HCT116 (cell line): ENCODE measurements at regions not wholly inside any gene's neighbourhood (a gene's known extent, or its start where the extent isn't known, plus 50 kb on each side); places are given as distances from the start of the nearest gene placed in this dataset.

ENCODE experiments used
- ATAC-seq: fragments of 200-7000 bp; cut with Tn5 transposase; 2 replicates; pipeline ENCODE4 v1.9.1; 2020; ENCODE audit warnings: mild to moderate bottlenecking, moderate library complexity
- BruUV-seq: library from RNA; stranded (reverse); fragments of 400-500 nt; replicated peaks from 2 replicates; lab custom pipeline; 2021; lab: Mats Ljungman, UMichigan
- CTCF ChIA-PET: fragments of 300-600 bp; sonication (Branson Sonifier 250); formaldehyde crosslinking; loops from one replicate; lab custom pipeline; 2021; ENCODE audit warnings: antibody characterized with exemption; lab: Charles Lee
- POLR2A ChIA-PET: fragments of 300-600, 350-600 bp; sonication (Branson Sonifier 250); formaldehyde crosslinking; loops from one replicate; lab custom pipeline; 2021; ENCODE audit warnings: antibody characterized with exemption; lab: Charles Lee
- RAD21 ChIA-PET, 2 experiments: fragments of 300-600 bp; sonication (Branson Sonifier 250); formaldehyde crosslinking; loops; one replicate each; lab custom pipeline; 2023; ENCODE audit warnings: low total read pairs in 2 of 2; ENCODE audit not compliant: uncharacterized antibody in 2 of 2, unreplicated experiment in 2 of 2, low non-redundant PET in 1 of 2; lab: Charles Lee
- DNase-seq: peaks from one replicate; pipeline ENCODE4 v3.0.0-alpha.2; 2010; ENCODE audit warnings: low read depth, low spot score
- H2AFZ ChIP-seq: fragments of 200-600 bp; shearing (Covaris generic), sonication (generic); 2 replicates; pipeline ENCODE4 v1.6.1; 2017; ENCODE audit warnings: low read depth, mixed run types, mixed read lengths, antibody characterized with exemption, low read length; ENCODE audit not compliant: poor library complexity, severe bottlenecking
- H3K27ac ChIP-seq: 2 replicates; pipeline ENCODE4 v1.5.1; 2012; ENCODE audit warnings: low read depth, low read length
- H3K27me3 ChIP-seq: fragments of 200-600 bp; sonication (generic); 2 replicates; pipeline ENCODE4 v1.6.1; 2016; ENCODE audit warnings: mixed run types, low read length, mixed read lengths; ENCODE audit not compliant: insufficient read depth
- H3K36me3 ChIP-seq, 2 experiments: fragments of 200-500 bp in 1 of 2; fragments of 200-600 bp in 1 of 2; sonication (Bioruptor generic) in 1 of 2; sonication (generic) in 1 of 2; 2 replicates each; pipeline versions ENCODE4 v1.5.1 to v1.6.1; 2014 to 2016; ENCODE audit warnings: low read length in 2 of 2, inconsistent platforms in 1 of 2, mixed read lengths in 1 of 2, mixed run types in 1 of 2; ENCODE audit not compliant: insufficient read depth in 2 of 2, control insufficient read depth in 1 of 2
- H3K4me1 ChIP-seq, 2 experiments: fragments of 200-600 bp in 1 of 2; sonication (generic) in 1 of 2; 2 replicates each; pipeline versions ENCODE4 v1.5.1 to v1.6.1; 2012 to 2017; ENCODE audit warnings: low read length in 2 of 2, inconsistent platforms in 1 of 2, mild to moderate bottlenecking in 1 of 2, mixed read lengths in 1 of 2, mixed run types in 1 of 2, moderate library complexity in 1 of 2; ENCODE audit not compliant: insufficient read depth in 2 of 2, control insufficient read depth in 1 of 2
- H3K4me2 ChIP-seq: fragments of 200-600 bp; sonication (generic); 2 replicates; pipeline ENCODE4 v1.6.1; 2017; ENCODE audit warnings: mixed run types, low read length, mixed read lengths
- H3K4me3 ChIP-seq, 2 experiments: fragments of 200-600 bp in 1 of 2; sonication (generic) in 1 of 2; replicated peaks in 1 of 2; 2 replicates each; pipeline ENCODE4 v1.5.1; 2011 to 2016; ENCODE audit warnings: low read length in 2 of 2, control low read depth in 1 of 2, low read depth in 1 of 2, mild to moderate bottlenecking in 1 of 2, mixed read lengths in 1 of 2, mixed run types in 1 of 2
- H3K79me2 ChIP-seq: fragments of 200-600 bp; sonication (generic); 2 replicates; pipeline ENCODE4 v1.6.1; 2017; ENCODE audit warnings: mild to moderate bottlenecking, mixed run types, low read length, moderate library complexity, mixed read lengths; ENCODE audit not compliant: insufficient read depth
- H3K9ac ChIP-seq: fragments of 200-600 bp; sonication (generic); 2 replicates; pipeline ENCODE4 v1.6.1; 2016; ENCODE audit warnings: low read length, mixed read lengths
- H3K9me2 ChIP-seq: fragments of 200-600 bp; sonication (generic), shearing (Covaris generic); 2 replicates; pipeline ENCODE4 v1.6.1; 2017; ENCODE audit warnings: mixed run types, mild to moderate bottlenecking, moderate library complexity; ENCODE audit not compliant: insufficient read depth
- H3K9me3 ChIP-seq, 2 experiments: fragments of 200-500 bp in 1 of 2; fragments of 200-600 bp in 1 of 2; sonication (Bioruptor generic) in 1 of 2; sonication (generic) in 1 of 2; 2 replicates each; pipeline ENCODE4 v1.6.1; 2014 to 2017; ENCODE audit warnings: low read length in 2 of 2, mixed read lengths in 2 of 2, inconsistent platforms in 1 of 2, low read depth in 1 of 2, mild to moderate bottlenecking in 1 of 2, mixed run types in 1 of 2, moderate library complexity in 1 of 2; ENCODE audit not compliant: control insufficient read depth in 1 of 2, insufficient read depth in 1 of 2
- H4K20me1 ChIP-seq: fragments of 200-600 bp; sonication (generic), shearing (Covaris generic); 2 replicates; pipeline ENCODE4 v1.6.1; 2017; ENCODE audit warnings: mixed run types, mild to moderate bottlenecking, moderate library complexity; ENCODE audit not compliant: insufficient read depth
- ATF3 ChIP-seq: IDR thresholded peaks from 2 replicates; pipeline ENCODE4 v1.6.1; 2012
- CEBPB ChIP-seq: IDR thresholded peaks from 2 replicates; pipeline ENCODE4 v1.6.1; 2012; ENCODE audit warnings: low read depth
- CTCF ChIP-seq, 3 experiments: fragments of 200-600 bp in 1 of 3; sonication (generic) in 1 of 3; IDR thresholded peaks in 2 of 3; conservative IDR thresholded peaks in 1 of 3; 2 replicates each; pipeline ENCODE4 v1.5.1; 2012 to 2017; ENCODE audit warnings: low read depth in 2 of 3, low read length in 2 of 3, antibody characterized with exemption in 1 of 3, borderline replicate concordance in 1 of 3, control low read depth in 1 of 3, mild to moderate bottlenecking in 1 of 3, mixed read lengths in 1 of 3, mixed run types in 1 of 3, moderate library complexity in 1 of 3; ENCODE audit not compliant: insufficient read depth in 1 of 3
- EGR1 ChIP-seq: IDR thresholded peaks from 2 replicates; pipeline ENCODE4 v1.6.1; 2012; ENCODE audit warnings: low read depth
- ELF1 ChIP-seq: IDR thresholded peaks from 2 replicates; pipeline ENCODE4 v1.6.1; 2012; ENCODE audit warnings: low read depth, borderline replicate concordance
- FOSL1 ChIP-seq: IDR thresholded peaks from 2 replicates; pipeline ENCODE4 v1.6.1; 2012; ENCODE audit warnings: low read depth
- POLR2A ChIP-seq: IDR thresholded peaks from 2 replicates; pipeline ENCODE4 v1.7.0; 2011; ENCODE audit warnings: borderline replicate concordance; ENCODE audit not compliant: insufficient read depth, insufficient read length; ENCODE audit errors: extremely low read depth
- RAD21 ChIP-seq: IDR thresholded peaks from 2 replicates; pipeline ENCODE4 v1.6.1; 2012; ENCODE audit warnings: low read depth, mild to moderate bottlenecking
- REST ChIP-seq: IDR thresholded peaks from 2 replicates; pipeline ENCODE4 v1.6.1; 2012; ENCODE audit warnings: low read depth
- SIN3A ChIP-seq: IDR thresholded peaks from 2 replicates; pipeline ENCODE4 v1.6.1; 2012; ENCODE audit warnings: low read depth
- SP1 ChIP-seq: IDR thresholded peaks from 2 replicates; pipeline ENCODE4 v1.6.1; 2012; ENCODE audit warnings: low read depth
- SRF ChIP-seq: IDR thresholded peaks from 2 replicates; pipeline ENCODE4 v1.6.1; 2012; ENCODE audit warnings: low read depth
- TCF7L2 ChIP-seq: IDR thresholded peaks from 2 replicates; pipeline ENCODE4 v1.7.0; 2011; ENCODE audit warnings: borderline replicate concordance, inconsistent platforms; ENCODE audit not compliant: insufficient read depth, insufficient read length; ENCODE audit errors: extremely low read depth
- YY1 ChIP-seq: IDR thresholded peaks from 2 replicates; pipeline ENCODE4 v1.6.1; 2011; ENCODE audit warnings: low read length, low read depth, moderate library complexity, mild to moderate bottlenecking; ENCODE audit not compliant: insufficient replicate concordance; ENCODE audit errors: extremely low read depth
- ZFX ChIP-seq: fragments of 450-650 bp; IDR thresholded peaks from 2 replicates; pipeline ENCODE4 v1.6.1; 2017
- intact Hi-C: fragments of 100-400 bp; cut with micrococcal nuclease; formaldehyde crosslinking; loops from 2 replicates; pipeline ENCODE4 v1.10.0; 2022

GRCh38 chr12:3420693-3421092 is 70.3 kb upstream of the PRMT8 start:
- ATAC-seq (no peak), DNase-seq (no peak)
- H3K4me1 ChIP-seq: no peaks in the 10 kb centered on the region
- no TSS peak for BruUV-seq
- no peak overlapping the region for H3K4me2 ChIP-seq
- ChIA-PET POLR2A (no interaction called here), CTCF (no interaction called here), RAD21 (no interaction called here)
- H3K27me3 ChIP-seq: peaks cover 34% of the 10 kb centered on the region; the same call in 1 of the 2 replicates
- no peak for TF ChIP-seq FOSL1
- no peak for TF ChIP-seq ATF3
- no peak for TF ChIP-seq SP1
- TF ChIP-seq RAD21: no peak
- H4K20me1 ChIP-seq: no peaks in the 10 kb centered on the region
- H3K27ac ChIP-seq: no peak overlapping the region
- H3K79me2 ChIP-seq: no peaks in the 10 kb centered on the region
- H3K9me3 ChIP-seq: no peaks in the 10 kb centered on the region
- no peaks in the 10 kb centered on the region for H3K36me3 ChIP-seq
- H3K9ac ChIP-seq: no peak overlapping the region
- no peak overlapping the region for H3K4me3 ChIP-seq
- intact Hi-C loops: no loop called here
- H2AFZ ChIP-seq: no peak overlapping the region
- H3K9me2 ChIP-seq: no peaks in the 10 kb centered on the region

DNA sequence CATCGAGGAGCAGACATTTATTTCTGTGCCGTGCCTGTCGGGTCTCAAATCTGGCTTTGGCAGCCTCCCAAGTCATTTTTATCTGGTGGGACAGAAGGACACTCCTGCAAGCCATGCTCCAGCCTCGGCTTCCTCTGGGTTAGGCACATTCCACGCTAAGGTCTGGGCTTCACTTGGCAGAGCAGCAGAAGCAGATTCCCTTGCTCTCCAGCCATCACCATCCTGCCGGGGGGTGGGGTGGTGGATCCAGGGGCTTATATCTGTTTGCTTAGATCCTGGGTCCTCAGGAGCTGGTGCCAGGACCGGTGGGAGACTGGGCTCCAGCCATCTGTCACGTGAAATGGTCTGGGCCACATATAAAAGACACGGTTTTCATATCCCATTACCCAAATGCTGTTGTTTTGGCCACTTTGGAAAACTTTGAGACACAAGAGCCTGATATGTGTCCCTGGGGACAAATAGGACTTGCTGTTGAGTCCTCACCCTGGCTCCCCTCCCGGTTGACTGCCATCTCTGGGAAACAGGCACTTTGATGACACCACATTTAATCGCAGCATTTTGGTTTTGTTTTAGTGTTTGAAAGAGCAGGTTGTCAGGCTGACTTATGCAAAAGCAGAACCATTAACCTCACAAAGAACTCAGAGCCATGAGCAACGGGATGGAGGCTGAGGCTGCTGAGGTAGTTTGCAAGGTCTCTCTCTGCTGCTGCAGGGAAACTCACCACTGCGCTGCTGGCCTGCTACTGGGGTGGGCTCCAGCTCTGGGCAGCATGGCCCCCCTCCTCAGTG is 69.6 kb upstream of the PRMT8 start:
- Histone ChIP-seq H3K4me3 (no peak overlapping the region), H3K4me1 (no peaks in the 10 kb centered on the region), H3K9me2 (no peaks in the 10 kb centered on the region), H3K4me2 (no peak overlapping the region)
- ChIA-PET RAD21 (no interaction called here), CTCF (no interaction called here)
- intact Hi-C loops: no loop called here
- TF ChIP-seq SRF (no peak), RAD21 (no peak), REST (no peak), YY1 (no peak), EGR1 (no peak), ZFX (no peak), POLR2A (no peak), SIN3A (no peak), TCF7L2 (no peak), ELF1 (no peak), FOSL1 (no peak), CEBPB (no peak), CTCF (IDR thresholded peaks at IDR 0.05 in 2 of 3, conservative IDR thresholded peaks at IDR 0.05 in 1 of 3; ENCODE audit: borderline replicate concordance in 1 of 3, insufficient read depth in 1 of 3, low read depth in 2 of 3, low read length in 2 of 3) (no peak)
- TF ChIP-seq, all 23 proteins: peak for 0
- Histone ChIP-seq H3K27ac (no peak overlapping the region), H3K9me3 (no peaks in the 10 kb centered on the region), H3K79me2 (no peaks in the 10 kb centered on the region), H3K36me3 (no peaks in the 10 kb centered on the region), H2AFZ (no peak overlapping the region), H4K20me1 (no peaks in the 10 kb centered on the region), H3K9ac (no peak overlapping the region), H3K27me3 (peaks cover 34% of the 10 kb centered on the region; the same call in 1 of the 2 replicates)
- BruUV-seq: no TSS peak
- POLR2A ChIA-PET: no interaction called here
- DNase-seq: no peak
- ATAC-seq: no peak
